ENCODE measurements at regions not wholly inside any gene's neighbourhood (a gene's known extent, or its start where the extent isn't known, plus 50 kb on each side); places are given as distances from the start of the nearest gene placed in this dataset.

GRCh38 chr5:125433457-125433856, 687.0 kb upstream of the ZNF608 start:
- TF ChIP-seq, protein P1, sequence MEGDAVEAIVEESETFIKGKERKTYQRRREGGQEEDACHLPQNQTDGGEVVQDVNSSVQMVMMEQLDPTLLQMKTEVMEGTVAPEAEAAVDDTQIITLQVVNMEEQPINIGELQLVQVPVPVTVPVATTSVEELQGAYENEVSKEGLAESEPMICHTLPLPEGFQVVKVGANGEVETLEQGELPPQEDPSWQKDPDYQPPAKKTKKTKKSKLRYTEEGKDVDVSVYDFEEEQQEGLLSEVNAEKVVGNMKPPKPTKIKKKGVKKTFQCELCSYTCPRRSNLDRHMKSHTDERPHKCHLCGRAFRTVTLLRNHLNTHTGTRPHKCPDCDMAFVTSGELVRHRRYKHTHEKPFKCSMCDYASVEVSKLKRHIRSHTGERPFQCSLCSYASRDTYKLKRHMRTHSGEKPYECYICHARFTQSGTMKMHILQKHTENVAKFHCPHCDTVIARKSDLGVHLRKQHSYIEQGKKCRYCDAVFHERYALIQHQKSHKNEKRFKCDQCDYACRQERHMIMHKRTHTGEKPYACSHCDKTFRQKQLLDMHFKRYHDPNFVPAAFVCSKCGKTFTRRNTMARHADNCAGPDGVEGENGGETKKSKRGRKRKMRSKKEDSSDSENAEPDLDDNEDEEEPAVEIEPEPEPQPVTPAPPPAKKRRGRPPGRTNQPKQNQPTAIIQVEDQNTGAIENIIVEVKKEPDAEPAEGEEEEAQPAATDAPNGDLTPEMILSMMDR (IDR thresholded peaks at IDR 0.05; ENCODE audit: low read depth, low read length, missing input control) = no peak
- TF ChIP-seq TAF1 (conservative IDR thresholded peaks at IDR 0.05) (no peak), ZBTB33 (IDR thresholded peaks at IDR 0.05) (no peak), YY1 (IDR thresholded peaks at IDR 0.05) (no peak), HNF4A (conservative IDR thresholded peaks at IDR 0.05) (no peak), NR2F2 (IDR thresholded peaks at IDR 0.05) (no peak), JUND (IDR thresholded peaks at IDR 0.05) (no peak), SP1 (IDR thresholded peaks at IDR 0.05) (no peak), GABPA (IDR thresholded peaks at IDR 0.05 in 1 of 2, conservative IDR thresholded peaks at IDR 0.05 in 1 of 2) (no peak)
- TF ChIP-seq, protein P2, sequence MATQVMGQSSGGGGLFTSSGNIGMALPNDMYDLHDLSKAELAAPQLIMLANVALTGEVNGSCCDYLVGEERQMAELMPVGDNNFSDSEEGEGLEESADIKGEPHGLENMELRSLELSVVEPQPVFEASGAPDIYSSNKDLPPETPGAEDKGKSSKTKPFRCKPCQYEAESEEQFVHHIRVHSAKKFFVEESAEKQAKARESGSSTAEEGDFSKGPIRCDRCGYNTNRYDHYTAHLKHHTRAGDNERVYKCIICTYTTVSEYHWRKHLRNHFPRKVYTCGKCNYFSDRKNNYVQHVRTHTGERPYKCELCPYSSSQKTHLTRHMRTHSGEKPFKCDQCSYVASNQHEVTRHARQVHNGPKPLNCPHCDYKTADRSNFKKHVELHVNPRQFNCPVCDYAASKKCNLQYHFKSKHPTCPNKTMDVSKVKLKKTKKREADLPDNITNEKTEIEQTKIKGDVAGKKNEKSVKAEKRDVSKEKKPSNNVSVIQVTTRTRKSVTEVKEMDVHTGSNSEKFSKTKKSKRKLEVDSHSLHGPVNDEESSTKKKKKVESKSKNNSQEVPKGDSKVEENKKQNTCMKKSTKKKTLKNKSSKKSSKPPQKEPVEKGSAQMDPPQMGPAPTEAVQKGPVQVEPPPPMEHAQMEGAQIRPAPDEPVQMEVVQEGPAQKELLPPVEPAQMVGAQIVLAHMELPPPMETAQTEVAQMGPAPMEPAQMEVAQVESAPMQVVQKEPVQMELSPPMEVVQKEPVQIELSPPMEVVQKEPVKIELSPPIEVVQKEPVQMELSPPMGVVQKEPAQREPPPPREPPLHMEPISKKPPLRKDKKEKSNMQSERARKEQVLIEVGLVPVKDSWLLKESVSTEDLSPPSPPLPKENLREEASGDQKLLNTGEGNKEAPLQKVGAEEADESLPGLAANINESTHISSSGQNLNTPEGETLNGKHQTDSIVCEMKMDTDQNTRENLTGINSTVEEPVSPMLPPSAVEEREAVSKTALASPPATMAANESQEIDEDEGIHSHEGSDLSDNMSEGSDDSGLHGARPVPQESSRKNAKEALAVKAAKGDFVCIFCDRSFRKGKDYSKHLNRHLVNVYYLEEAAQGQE (IDR thresholded peaks at IDR 0.05) = no peak
- TF ChIP-seq, protein P3, sequence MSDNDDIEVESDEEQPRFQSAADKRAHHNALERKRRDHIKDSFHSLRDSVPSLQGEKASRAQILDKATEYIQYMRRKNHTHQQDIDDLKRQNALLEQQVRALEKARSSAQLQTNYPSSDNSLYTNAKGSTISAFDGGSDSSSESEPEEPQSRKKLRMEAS (IDR thresholded peaks at IDR 0.05) = no peak

Data from liver (tissue), 3 donors.